IMR-90 (cell line): ENCODE measurements at regions not wholly inside any gene's neighbourhood (a gene's known extent, or its start where the extent isn't known, plus 50 kb on each side); places are given as distances from the start of the nearest gene placed in this dataset.

Experiments used
- ATAC-seq: fragments of 200-7000 bp; cut with Tn5 transposase; 2 replicates; pipeline ENCODE4 v1.9.1; 2020; ENCODE audit warnings: low read depth, mild to moderate bottlenecking, moderate library complexity
- BruUV-seq: library from RNA; stranded (reverse); fragments of 400-500 nt; replicated peaks from 2 replicates; lab custom pipeline; 2021; lab: Mats Ljungman, UMichigan
- CTCF ChIA-PET: fragments of 300-600 bp; formaldehyde crosslinking; extraction: SDS; loops from one replicate; lab custom pipeline; 2021; ENCODE audit warnings: antibody characterized with exemption; lab: Yijun Ruan, JAX
- POLR2A ChIA-PET: fragments of 300-600 bp; sonication (Branson Sonifier 250); formaldehyde crosslinking; loops from one replicate; lab custom pipeline; 2022; ENCODE audit warnings: antibody characterized with exemption; ENCODE audit not compliant: unreplicated experiment; lab: Charles Lee
- DNase-seq: peaks from one replicate; pipeline ENCODE4 v3.0.0; 2013
- H2AFZ ChIP-seq: replicated peaks from 2 replicates; pipeline ENCODE3; 2013; ENCODE audit warnings: low read length, mild to moderate bottlenecking; ENCODE audit not compliant: poor library complexity
- H2AK5ac ChIP-seq: 2 replicates; pipeline ENCODE4 v1.6.1; 2013; ENCODE audit warnings: low read depth, low read length, inconsistent platforms
- H2AK9ac ChIP-seq: replicated peaks from 2 replicates; pipeline ENCODE3; 2013; ENCODE audit warnings: mild to moderate bottlenecking, low read depth, low read length, moderate library complexity; ENCODE audit not compliant: poor library complexity
- H2BK120ac ChIP-seq: 2 replicates; pipeline ENCODE4 v1.6.1; 2013; ENCODE audit warnings: low read depth, low read length, inconsistent platforms
- H2BK15ac ChIP-seq: 3 replicates; pipeline ENCODE4 v1.6.1; 2013; ENCODE audit warnings: low read depth, low read length, inconsistent platforms
- H2BK20ac ChIP-seq: 2 replicates; pipeline ENCODE4 v1.6.1; 2013; ENCODE audit warnings: low read depth, mild to moderate bottlenecking, inconsistent platforms, low read length, moderate library complexity
- H2BK5ac ChIP-seq: 2 replicates; pipeline ENCODE4 v1.6.1; 2013; ENCODE audit warnings: mild to moderate bottlenecking, low read depth, low read length, inconsistent platforms; ENCODE audit not compliant: poor library complexity, severe bottlenecking
- H3K14ac ChIP-seq: replicated peaks from 2 replicates; pipeline ENCODE4 v1.6.1; 2013; ENCODE audit warnings: low read depth, low read length, inconsistent platforms
- H3K18ac ChIP-seq: 2 replicates; pipeline ENCODE4 v1.6.1; 2013; ENCODE audit warnings: low read depth, low read length, control low read depth
- H3K23ac ChIP-seq: 2 replicates; pipeline ENCODE4 v1.6.1; 2013; ENCODE audit warnings: low read depth, low read length, inconsistent platforms
- H3K27ac ChIP-seq: 2 replicates; pipeline ENCODE4 v1.5.1; 2013; ENCODE audit warnings: mild to moderate bottlenecking, control low read depth, low read length; ENCODE audit not compliant: insufficient read depth
- H3K27me3 ChIP-seq: 2 replicates; pipeline ENCODE4 v1.6.1; 2013; ENCODE audit warnings: low read length; ENCODE audit not compliant: control insufficient read depth, insufficient read depth
- H3K36me3 ChIP-seq: 2 replicates; pipeline ENCODE4 v1.6.1; 2013; ENCODE audit warnings: low read length, mixed read lengths; ENCODE audit not compliant: control insufficient read depth, insufficient read depth
- H3K4ac ChIP-seq: 2 replicates; pipeline ENCODE4 v1.6.1; 2013; ENCODE audit warnings: low read depth, low read length, inconsistent platforms
- H3K4me1 ChIP-seq: 2 replicates; pipeline ENCODE4 v1.6.1; 2013; ENCODE audit warnings: low read length, mixed read lengths; ENCODE audit not compliant: control insufficient read depth, insufficient read depth
- H3K4me2 ChIP-seq: 2 replicates; pipeline ENCODE4 v1.6.1; 2013; ENCODE audit warnings: low read depth, mild to moderate bottlenecking, control low read depth, low read length, moderate library complexity
- H3K4me3 ChIP-seq: 2 replicates; pipeline ENCODE4 v1.5.1; 2013; ENCODE audit warnings: low read depth, mild to moderate bottlenecking, control low read depth, low read length, moderate library complexity; ENCODE audit not compliant: insufficient read depth
- H3K56ac ChIP-seq: 2 replicates; pipeline ENCODE4 v1.6.1; 2013; ENCODE audit warnings: low read length, inconsistent platforms; ENCODE audit not compliant: insufficient read depth; ENCODE audit errors: extremely low read depth
- H3K79me1 ChIP-seq, 2 experiments: 2 replicates each; pipeline ENCODE4 v1.6.1; 2013; ENCODE audit warnings: low read length in 2 of 2, inconsistent platforms in 1 of 2, low read depth in 1 of 2
- H3K9ac ChIP-seq: 2 replicates; pipeline ENCODE4 v1.6.1; 2013; ENCODE audit warnings: low read depth, low read length, control low read depth
- H3K9me1 ChIP-seq: 2 replicates; pipeline ENCODE4 v1.6.1; 2013; ENCODE audit warnings: low read length, inconsistent platforms; ENCODE audit not compliant: insufficient read depth
- H3K9me3 ChIP-seq: 2 replicates; pipeline ENCODE4 v1.6.1; 2013; ENCODE audit warnings: low read length; ENCODE audit not compliant: control insufficient read depth, insufficient read depth
- H4K20me1 ChIP-seq: 2 replicates; pipeline ENCODE4 v1.6.1; 2013; ENCODE audit warnings: low read length, inconsistent platforms; ENCODE audit not compliant: insufficient read depth
- H4K5ac ChIP-seq: 2 replicates; pipeline ENCODE4 v1.6.1; 2013; ENCODE audit warnings: mild to moderate bottlenecking, low read depth, low read length, control low read depth
- H4K8ac ChIP-seq, 2 experiments: 2 replicates each; pipeline ENCODE4 v1.6.1; 2013; ENCODE audit warnings: low read depth in 2 of 2, low read length in 2 of 2, control low read depth in 1 of 2, inconsistent platforms in 1 of 2
- H4K91ac ChIP-seq: 2 replicates; pipeline ENCODE4 v1.6.1; 2013; ENCODE audit warnings: low read depth, low read length, inconsistent platforms; ENCODE audit not compliant: insufficient read depth
- BHLHE40 ChIP-seq: fragments of 150-350 bp; IDR thresholded peaks from 2 replicates; pipeline ENCODE4 v1.6.1; 2016; ENCODE audit warnings: mild to moderate bottlenecking, low read depth, low read length
- CEBPB ChIP-seq: IDR thresholded peaks from 2 replicates; pipeline ENCODE4 v1.6.1; 2012; ENCODE audit warnings: low read depth, low read length, improper control_type of control experiment
- CTCF ChIP-seq: conservative IDR thresholded peaks from 2 replicates; pipeline ENCODE4 v1.5.1; 2012; ENCODE audit warnings: mild to moderate bottlenecking, low read depth, low read length, improper control_type of control experiment
- ELK1 ChIP-seq: fragments of 150-350 bp; IDR thresholded peaks from 2 replicates; pipeline ENCODE4 v1.6.1; 2016; ENCODE audit warnings: low read depth, mild to moderate bottlenecking, low read length, moderate library complexity, borderline replicate concordance
- FOS ChIP-seq: fragments of 150-350 bp; IDR thresholded peaks from 2 replicates; pipeline ENCODE4 v1.6.1; 2016; ENCODE audit warnings: low read depth, low read length
- MAFK ChIP-seq: IDR thresholded peaks from 2 replicates; pipeline ENCODE4 v1.6.1; 2012; ENCODE audit warnings: low read depth, low read length, improper control_type of control experiment
- MAZ ChIP-seq: IDR thresholded peaks from 2 replicates; pipeline ENCODE4 v1.6.1; 2012; ENCODE audit warnings: low read depth, mild to moderate bottlenecking, low read length, improper control_type of control experiment, moderate library complexity, borderline replicate concordance
- MXI1 ChIP-seq: IDR thresholded peaks from 2 replicates; pipeline ENCODE4 v1.6.1; 2012; ENCODE audit warnings: low read depth, mild to moderate bottlenecking, low read length, moderate library complexity, borderline replicate concordance
- NFE2L2 ChIP-seq: fragments of 150-350 bp; IDR thresholded peaks from 2 replicates; pipeline ENCODE4 v1.6.1; 2016; ENCODE audit warnings: low read depth, mild to moderate bottlenecking, low read length
- POLR2A ChIP-seq: IDR thresholded peaks from 2 replicates; pipeline ENCODE4 v1.6.1; 2012; ENCODE audit warnings: mild to moderate bottlenecking, low read depth, low read length
- RAD21 ChIP-seq: IDR thresholded peaks from 2 replicates; pipeline ENCODE4 v1.6.1; 2012; ENCODE audit warnings: low read length, improper control_type of control experiment
- RCOR1 ChIP-seq: IDR thresholded peaks from 2 replicates; pipeline ENCODE4 v1.6.1; 2012; ENCODE audit warnings: mild to moderate bottlenecking, low read length, improper control_type of control experiment; ENCODE audit not compliant: insufficient replicate concordance
- USF2 ChIP-seq: fragments of 150-350 bp; IDR thresholded peaks from 2 replicates; pipeline ENCODE4 v1.6.1; 2017; ENCODE audit warnings: mild to moderate bottlenecking, antibody characterized with exemption, low read length, low read depth
- WGBS, 2 experiments: methylation state at CpG; one replicate each; pipeline versions ENCODE4 v1.1.5 to v1.1.7; 2013; ENCODE audit warnings: missing lambda C conversion rate in 2 of 2; ENCODE audit not compliant: insufficient read length in 1 of 2; ENCODE audit errors: extremely low coverage in 2 of 2; 5-methylcytosine and 5-hydroxymethylcytosine counted together
- dilution Hi-C: fragments of 300-500 bp; cut with HindIII; formaldehyde crosslinking; loops from one replicate; pipeline ENCODE4 v1.14.3; 2018; ENCODE audit warnings: low sequenced_read_pairs; ENCODE audit not compliant: unreplicated experiment
- in situ Hi-C: fragments of 300-500 bp; cut with MboI; formaldehyde crosslinking; loops from 3 replicates; pipeline ENCODE4 v1.14.3; 2019; ENCODE audit warnings: low sequenced_read_pairs, inconsistent platforms, mixed read lengths
- intact Hi-C: fragments of 100-400 bp; cut with micrococcal nuclease; formaldehyde crosslinking; loops from 2 replicates; pipeline ENCODE4 v1.10.0; 2022

GRCh38 chr4:155488691-155489090 lies 111.9 kb upstream of the MAP9 start:
- Histone ChIP-seq H3K27ac (no peak overlapping the region), H2AK9ac (no peak overlapping the region), H3K27me3 (no peaks in the 10 kb centered on the region), H3K36me3 (no peaks in the 10 kb centered on the region), H2AFZ (no peak overlapping the region), H2BK5ac (no peak overlapping the region), H3K56ac (no peak overlapping the region), H3K9ac (no peak overlapping the region), H3K23ac (no peak overlapping the region), H3K4me1 (no peaks in the 10 kb centered on the region), H3K14ac (no peak overlapping the region), H3K79me1 (no peaks in the 10 kb centered on the region), H2BK120ac (no peak overlapping the region), H4K91ac (no peak overlapping the region), H3K4me3 (no peak overlapping the region), H2BK20ac (no peak overlapping the region), H3K18ac (no peak overlapping the region), H4K20me1 (no peaks in the 10 kb centered on the region), H4K8ac (no peak overlapping the region), H3K4ac (no peak overlapping the region), H2AK5ac (no peak overlapping the region), H3K4me2 (no peak overlapping the region), H3K9me1 (no peaks in the 10 kb centered on the region), H2BK15ac (no peak overlapping the region), H4K5ac (no peak overlapping the region), H3K9me3 (no peaks in the 10 kb centered on the region)
- in situ Hi-C loops (no loop called here), dilution Hi-C loops (no loop called here), intact Hi-C loops (no loop called here)
- ChIA-PET CTCF (no interaction called here), POLR2A (no interaction called here)
- TF ChIP-seq BHLHE40 (no peak), ELK1 (no peak), CTCF (no peak), FOS (no peak), RCOR1 (no peak), MXI1 (no peak), POLR2A (no peak), MAFK (no peak), NFE2L2 (no peak), MAZ (no peak), CEBPB (no peak), RAD21 (no peak), USF2 (no peak)
- ATAC-seq (no peak), DNase-seq (no peak)
- BruUV-seq = no TSS peak
- WGBS, 2 experiments = no CpG with 5 or more reads among the region's 2 CpGs
